GM18861 (cell line): ENCODE measurements at regions not wholly inside any gene's neighbourhood (a gene's known extent, or its start where the extent isn't known, plus 50 kb on each side); places are given as distances from the start of the nearest gene placed in this dataset.

Experiments
- ATAC-seq: cut with Tn5 transposase; IDR thresholded peaks from one replicate; pipeline ENCODE4 v1.9.1; 2021; ENCODE audit not compliant: unreplicated experiment

DNA sequence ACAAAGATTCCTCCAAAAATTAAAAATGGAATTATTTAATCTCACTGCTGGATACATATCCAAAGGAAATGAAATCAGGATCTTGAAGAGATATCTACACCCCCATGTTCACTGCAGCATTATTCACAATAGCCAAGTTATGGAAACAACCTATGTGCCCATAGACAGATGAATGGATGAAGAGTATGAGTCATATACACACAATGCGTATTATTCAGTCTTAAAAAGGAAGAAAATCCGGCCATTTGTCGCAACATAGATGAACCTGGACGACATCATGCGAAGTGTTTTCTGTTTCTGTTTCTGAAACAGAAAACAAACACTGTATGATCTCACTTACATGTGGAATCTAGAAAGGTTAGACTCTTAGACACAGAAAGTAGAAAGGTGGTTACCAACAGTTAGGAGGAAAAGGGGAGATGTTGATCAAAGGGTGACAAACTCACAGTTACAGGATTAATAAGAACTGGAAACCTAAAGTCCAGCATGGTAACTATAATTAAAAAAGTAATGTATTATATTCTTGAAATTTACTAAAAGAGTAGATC, 87.8 kb upstream of the ERBB4 start:
- ATAC-seq = no peak

DNA sequence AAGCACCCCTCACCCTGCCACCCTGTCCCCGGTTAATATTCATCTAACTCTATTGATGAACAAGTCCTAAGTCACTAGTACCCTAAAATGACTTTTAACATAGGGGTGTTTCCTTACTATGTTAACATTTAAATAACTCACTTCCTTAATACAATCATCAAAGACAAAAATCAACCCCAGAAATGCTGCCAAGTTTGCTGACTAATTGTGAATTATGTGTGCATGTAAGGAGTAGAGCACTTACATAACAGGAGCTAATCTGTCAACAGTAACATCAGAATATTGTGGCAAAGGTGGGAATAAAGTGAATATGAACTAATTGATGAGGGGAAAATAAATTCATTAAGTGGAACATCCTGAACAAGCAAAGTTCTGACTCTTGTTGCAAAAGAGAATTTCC, 81.4 kb upstream of the ERBB4 start:
- no peak for ATAC-seq

DNA sequence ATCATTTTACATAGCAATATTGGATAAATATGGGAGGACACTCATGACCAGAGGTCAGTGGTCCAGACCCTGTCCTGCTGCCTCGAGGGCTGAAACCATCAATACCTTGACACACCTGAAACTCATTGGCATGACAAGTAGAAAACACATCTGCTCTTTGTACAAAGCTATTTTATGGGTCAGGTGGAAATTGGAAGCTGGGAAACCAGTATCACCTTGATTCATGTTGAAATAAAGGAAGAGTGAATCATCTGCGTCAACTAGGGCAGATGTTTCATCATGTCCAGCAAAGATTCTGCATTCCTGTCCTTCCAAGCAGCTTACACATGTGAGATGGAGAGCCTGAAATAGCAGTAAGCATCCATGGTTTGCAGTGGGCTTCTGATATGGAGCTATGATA, 80.0 kb upstream of the ERBB4 start:
- no peak for ATAC-seq

DNA sequence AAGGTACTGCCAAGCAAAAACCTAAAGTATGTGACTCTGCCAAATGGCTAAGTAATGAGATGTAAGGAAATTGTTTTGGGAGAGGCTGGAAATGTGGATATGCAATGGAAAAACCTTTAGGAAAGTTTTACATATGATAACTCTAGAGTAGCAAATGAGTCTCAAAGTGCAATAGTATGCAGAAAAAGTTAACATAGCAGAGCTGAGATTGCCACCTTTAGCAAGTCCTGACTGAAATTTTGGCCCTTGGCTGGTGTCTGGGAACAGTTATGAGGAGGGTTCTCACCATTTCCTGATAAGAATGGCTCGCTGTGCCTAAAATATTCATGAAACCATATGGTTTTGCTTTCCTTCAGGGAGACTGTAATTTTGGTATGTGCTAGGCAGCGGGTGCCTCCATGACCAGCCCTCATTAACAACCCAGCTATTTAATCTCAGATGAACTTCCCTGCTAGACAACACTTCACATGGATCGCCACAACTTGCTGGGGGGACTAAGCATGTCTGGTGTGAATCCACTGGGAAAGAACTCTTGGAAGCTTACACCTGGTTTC, 72.3 kb upstream of the ERBB4 start:
- no peak for ATAC-seq

DNA sequence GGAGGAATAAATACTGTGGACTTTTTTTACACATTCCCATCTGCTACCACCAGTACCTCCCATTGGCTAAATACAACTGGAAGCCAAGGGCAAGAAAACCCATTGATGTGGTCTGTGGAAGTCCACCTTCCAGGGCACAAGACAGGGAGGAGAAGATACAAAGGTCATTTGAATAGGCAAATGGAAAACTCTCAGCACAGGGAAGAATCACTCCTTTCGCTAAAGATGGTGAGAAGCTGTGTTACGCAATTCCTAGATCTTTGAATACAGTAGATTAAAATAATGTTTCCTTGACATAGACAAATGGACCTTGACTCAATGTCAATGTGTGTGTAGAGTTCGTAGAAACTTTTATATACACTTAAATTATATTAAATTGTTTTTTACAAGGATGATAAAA, 70.9 kb upstream of the ERBB4 start:
- no peak for ATAC-seq

DNA sequence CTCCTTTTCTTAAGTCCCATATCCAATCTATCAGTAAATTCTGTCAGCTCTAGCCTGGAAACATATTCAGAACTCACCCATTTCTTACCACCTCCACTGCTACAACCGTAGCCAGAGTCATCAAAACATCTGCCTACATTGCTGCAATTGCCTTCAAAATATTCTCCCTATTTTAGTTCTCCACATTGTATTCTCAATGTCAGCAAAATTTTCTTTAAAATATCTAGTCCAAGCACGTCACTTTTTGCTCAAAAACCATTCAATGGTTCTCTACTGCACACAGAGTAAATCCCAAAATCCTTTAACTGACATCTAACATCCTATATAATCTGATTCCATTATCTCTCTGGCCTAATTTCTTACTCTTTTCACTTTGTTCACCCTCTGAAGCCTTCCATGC, 68.5 kb upstream of the ERBB4 start:
- no peak for ATAC-seq

DNA sequence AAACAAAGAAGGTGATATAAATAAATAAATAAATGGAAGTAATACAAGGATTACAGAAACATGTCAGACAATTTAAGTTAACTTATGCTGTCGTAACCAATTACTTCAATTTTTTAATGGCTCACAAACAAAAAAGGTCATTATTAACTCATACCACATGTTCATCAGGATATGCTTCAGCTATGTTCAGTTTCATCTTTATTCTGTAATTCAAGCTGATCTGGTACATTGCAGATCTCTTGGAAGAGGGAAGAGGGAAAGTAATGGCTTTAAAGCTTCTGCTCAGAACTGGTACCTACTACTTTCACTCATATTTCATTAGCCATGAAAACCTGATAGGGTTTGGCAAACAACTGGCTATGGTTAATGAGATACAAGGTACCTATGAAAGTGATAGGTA, 67.6 kb upstream of the ERBB4 start:
- ATAC-seq = no peak

DNA sequence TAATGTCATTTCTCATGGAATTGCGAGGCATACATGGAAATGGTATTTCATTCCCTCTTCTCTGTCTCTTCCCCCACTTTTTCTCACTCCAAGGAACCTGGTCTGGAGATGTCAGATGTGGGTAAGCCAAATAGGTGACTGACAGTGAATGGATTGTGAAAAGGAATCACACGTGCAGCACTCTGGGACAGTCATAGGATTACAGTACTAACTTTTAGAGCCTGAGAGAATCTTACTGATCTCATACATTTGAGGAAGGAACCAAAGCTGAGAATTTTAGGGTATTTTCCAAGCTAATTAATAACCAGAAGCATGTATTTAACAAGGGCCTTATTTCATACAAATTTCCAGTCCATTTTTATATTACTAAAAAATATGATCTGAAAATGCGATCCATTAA, 58.1 kb upstream of the ERBB4 start:
- ATAC-seq = no peak

DNA sequence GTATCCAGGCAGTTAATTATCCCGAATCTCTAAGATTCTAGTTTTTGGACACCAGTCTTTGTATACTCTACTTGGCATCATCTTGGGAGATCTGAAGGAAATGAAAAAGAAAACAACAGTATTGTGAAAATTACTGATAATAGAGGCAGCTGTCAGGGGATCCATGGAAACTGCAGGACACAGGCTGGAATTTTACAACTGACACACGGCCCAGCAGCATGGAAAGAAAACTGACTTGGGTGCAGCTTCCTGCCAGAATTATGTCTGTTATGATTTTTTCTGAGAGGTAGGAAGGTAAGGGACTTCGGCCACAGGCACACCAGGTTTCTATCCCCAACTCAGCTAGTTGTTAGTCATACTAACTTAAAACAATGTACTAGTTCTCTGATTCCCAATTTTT, 57.7 kb upstream of the ERBB4 start:
- ATAC-seq = no peak

DNA sequence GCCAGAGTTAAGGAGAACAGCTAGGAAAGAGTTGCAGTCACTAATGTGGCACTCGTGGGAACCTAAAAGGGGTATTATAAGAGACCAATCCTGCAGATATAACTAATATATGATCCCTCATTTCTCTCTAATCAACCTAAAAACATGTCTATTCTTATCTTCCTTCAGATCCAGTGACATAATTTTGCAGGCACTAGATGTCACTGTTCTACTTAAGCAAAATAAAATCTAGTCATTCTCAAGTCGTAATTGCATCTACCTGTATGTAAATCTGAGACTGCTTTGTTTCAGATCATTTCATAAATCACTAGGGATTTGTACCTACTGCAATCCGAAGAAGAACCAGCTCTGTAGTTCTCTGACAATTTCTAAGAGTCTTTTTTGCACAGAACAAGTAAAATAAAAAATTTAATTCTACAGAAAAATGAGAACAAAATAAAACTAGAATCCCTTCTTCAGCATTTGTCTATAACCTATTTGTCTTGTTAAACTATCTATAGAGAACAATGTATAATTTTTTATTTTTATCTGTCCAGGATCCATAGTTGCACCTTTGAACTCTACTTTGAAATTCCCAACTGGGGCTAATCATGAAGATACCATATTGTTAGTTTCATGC, 56.5 kb upstream of the ERBB4 start:
- ATAC-seq = peak; percentile 81

DNA sequence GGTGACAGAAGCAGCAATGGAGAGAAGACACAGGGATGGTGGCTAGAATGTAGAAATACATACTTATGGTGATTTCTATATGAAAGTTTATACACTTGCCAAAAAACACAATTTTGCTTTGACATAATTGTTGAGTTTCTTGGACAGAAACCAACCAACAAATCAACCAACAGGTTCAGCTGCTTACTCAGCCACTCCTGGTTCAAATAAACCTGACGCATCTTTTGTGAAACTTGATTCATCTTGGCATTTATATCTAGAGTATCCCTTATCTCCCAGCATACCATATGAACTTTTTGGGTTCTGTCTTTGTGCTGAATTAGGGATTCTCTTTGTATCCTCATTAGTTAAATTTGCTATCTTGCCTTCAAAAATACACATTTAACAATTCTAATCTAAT, 54.1 kb upstream of the ERBB4 start:
- ATAC-seq = no peak
